ENCODE measurements at regions not wholly inside any gene's neighbourhood (a gene's known extent, or its start where the extent isn't known, plus 50 kb on each side); places are given as distances from the start of the nearest gene placed in this dataset.

- TF ChIP-seq CTCF (IDR thresholded peaks at IDR 0.05) (no peak), POLR2A (IDR thresholded peaks at IDR 0.05) (no peak)
Observed at GRCh38 chr2:120466704-120467054, 120.7 kb downstream of the INHBB start.
